HEK293 (cell line): ENCODE measurements at regions not wholly inside any gene's neighbourhood (a gene's known extent, or its start where the extent isn't known, plus 50 kb on each side); places are given as distances from the start of the nearest gene placed in this dataset.

Experiments
- CTCF ChIA-PET: fragments of 350-600 bp; formaldehyde crosslinking; extraction: SDS; loops from one replicate; lab custom pipeline; 2021; ENCODE audit warnings: antibody characterized with exemption; lab: Yijun Ruan, JAX
- POLR2A ChIA-PET: fragments of 300-600 bp; formaldehyde crosslinking; extraction: SDS; loops from one replicate; lab custom pipeline; 2020; ENCODE audit warnings: antibody characterized with exemption, inconsistent platforms; lab: Yijun Ruan, JAX
- H3K27ac ChIP-seq: fragments of 200-500 bp; sonication (Bioruptor generic); 2 replicates; pipeline ENCODE4 v1.5.1; 2014; ENCODE audit warnings: low read depth, low read length, control low read depth, inconsistent platforms; ENCODE audit errors: extremely low read depth
- H3K36me3 ChIP-seq, 2 experiments: fragments of 200-500 bp in 1 of 2; sonication (Bioruptor generic) in 1 of 2; 1 replicate in 1 of 2; 2 replicates in 1 of 2; pipeline ENCODE4 v1.5.1; 2014 to 2017; ENCODE audit warnings: inconsistent platforms in 2 of 2, low read length in 2 of 2; ENCODE audit not compliant: control insufficient read depth in 2 of 2, insufficient read depth in 1 of 2
- H3K4me1 ChIP-seq: fragments of 200-500 bp; sonication (Bioruptor generic); 2 replicates; pipeline ENCODE4 v1.5.1; 2014; ENCODE audit warnings: mild to moderate bottlenecking, low read length, inconsistent platforms; ENCODE audit not compliant: control insufficient read depth, insufficient read depth
- H3K4me3 ChIP-seq: 2 replicates; pipeline ENCODE4 v1.5.1; 2011; ENCODE audit warnings: low read depth, mild to moderate bottlenecking, control low read depth, low read length, moderate library complexity
- H3K9me3 ChIP-seq: fragments of 200-500 bp; sonication (Bioruptor generic); 2 replicates; pipeline ENCODE4 v1.5.1; 2014; ENCODE audit warnings: low read depth, low read length, inconsistent platforms; ENCODE audit not compliant: control insufficient read depth, insufficient read depth
- KLF9 ChIP-seq: fragments of 450-650 bp; formaldehyde crosslinking; IDR thresholded peaks from 2 replicates; pipeline ENCODE4 v1.5.1; 2016; ENCODE audit warnings: missing biosample characterization, missing genetic modification characterization, low read depth
- PRDM1 ChIP-seq: fragments of 450-650 bp; formaldehyde crosslinking; IDR thresholded peaks from 2 replicates; pipeline ENCODE4; 2016; ENCODE audit warnings: missing biosample characterization, missing genetic modification characterization
- SP7 ChIP-seq: fragments of 450-650 bp; formaldehyde crosslinking; IDR thresholded peaks from 2 replicates; pipeline ENCODE4 v1.5.1; 2016; ENCODE audit warnings: missing biosample characterization, missing genetic modification characterization
- ZBTB17 ChIP-seq: fragments of 450-650 bp; formaldehyde crosslinking; IDR thresholded peaks from 2 replicates; pipeline ENCODE4 v1.5.1; 2016; ENCODE audit warnings: missing biosample characterization, missing genetic modification characterization
- ZNF140 ChIP-seq: fragments of 450-650 bp; formaldehyde crosslinking; IDR thresholded peaks from 2 replicates; pipeline ENCODE4 v1.5.1; 2016; ENCODE audit warnings: missing biosample characterization, missing genetic modification characterization
- ZNF174 ChIP-seq: fragments of 450-650 bp; formaldehyde crosslinking; IDR thresholded peaks from 2 replicates; pipeline ENCODE4 v1.5.0; 2017; ENCODE audit warnings: missing biosample characterization, mild to moderate bottlenecking, missing genetic modification characterization
- ZNF239 ChIP-seq: fragments of 450-650 bp; formaldehyde crosslinking; IDR thresholded peaks from 2 replicates; pipeline ENCODE4 v1.5.1; 2016; ENCODE audit warnings: missing biosample characterization, missing genetic modification characterization
- ZNF266 ChIP-seq: fragments of 450-650 bp; formaldehyde crosslinking; IDR thresholded peaks from 2 replicates; pipeline ENCODE4 v1.5.1; 2016; ENCODE audit warnings: missing biosample characterization, missing genetic modification characterization, low read depth
- ZNF324 ChIP-seq: fragments of 450-650 bp; formaldehyde crosslinking; IDR thresholded peaks from 2 replicates; pipeline ENCODE4 v1.5.1; 2016; ENCODE audit warnings: missing biosample characterization, missing genetic modification characterization
- ZNF350 ChIP-seq: fragments of 450-650 bp; formaldehyde crosslinking; IDR thresholded peaks from 2 replicates; pipeline ENCODE4 v1.5.0; 2017; ENCODE audit warnings: missing biosample characterization, mild to moderate bottlenecking, missing genetic modification characterization
- ZNF391 ChIP-seq: fragments of 450-650 bp; formaldehyde crosslinking; IDR thresholded peaks from 2 replicates; pipeline ENCODE4 v1.5.1; 2016; ENCODE audit warnings: low read depth, missing biosample characterization, missing genetic modification characterization, borderline replicate concordance
- ZNF544 ChIP-seq: fragments of 450-650 bp; formaldehyde crosslinking; IDR thresholded peaks from 2 replicates; pipeline ENCODE4 v1.5.0; 2017; ENCODE audit warnings: missing biosample characterization, missing genetic modification characterization
- ZNF585B ChIP-seq: fragments of 450-650 bp; formaldehyde crosslinking; IDR thresholded peaks from 2 replicates; pipeline ENCODE4 v1.5.1; 2016; ENCODE audit warnings: missing biosample characterization, missing genetic modification characterization
- ZNF596 ChIP-seq: fragments of 450-650 bp; IDR thresholded peaks from 2 replicates; pipeline ENCODE4 v1.5.0; 2018; ENCODE audit warnings: missing biosample characterization, mild to moderate bottlenecking, missing genetic modification characterization, moderate library complexity
- ZNF654 ChIP-seq: fragments of 450-650 bp; formaldehyde crosslinking; IDR thresholded peaks from 2 replicates; pipeline ENCODE4 v1.5.1; 2016; ENCODE audit warnings: low read depth, missing biosample characterization, missing genetic modification characterization
- ZNF707 ChIP-seq: fragments of 450-650 bp; formaldehyde crosslinking; IDR thresholded peaks from 2 replicates; pipeline ENCODE4 v1.5.1; 2016; ENCODE audit warnings: missing biosample characterization, missing genetic modification characterization
- ZNF76 ChIP-seq: fragments of 450-650 bp; formaldehyde crosslinking; IDR thresholded peaks from 2 replicates; pipeline ENCODE4; 2016; ENCODE audit warnings: low read depth, missing biosample characterization, missing genetic modification characterization, borderline replicate concordance
- ZNF768 ChIP-seq: fragments of 450-650 bp; formaldehyde crosslinking; IDR thresholded peaks from 2 replicates; pipeline ENCODE4 v1.5.1; 2018; ENCODE audit warnings: missing biosample characterization, mild to moderate bottlenecking, missing genetic modification characterization
- ZNF830 ChIP-seq: fragments of 450-650 bp; IDR thresholded peaks from 2 replicates; pipeline ENCODE4 v1.5.0; 2018; ENCODE audit warnings: missing biosample characterization, missing genetic modification characterization, low read depth, mild to moderate bottlenecking, moderate library complexity
- TF ChIP-seq, protein P1 (sequence below): fragments of 450-650 bp; formaldehyde crosslinking; IDR thresholded peaks from 2 replicates; pipeline ENCODE4 v1.5.1; 2017; ENCODE audit warnings: missing biosample characterization, missing genetic modification characterization
- TF ChIP-seq, protein P2 (sequence below): IDR thresholded peaks from 2 replicates; pipeline ENCODE4 v1.6.1; 2011; ENCODE audit warnings: mild to moderate bottlenecking, low read depth, low read length, borderline replicate concordance
- TF ChIP-seq, protein P3 (sequence below): fragments of 450-650 bp; formaldehyde crosslinking; IDR thresholded peaks from 2 replicates; pipeline ENCODE4 v1.5.1; 2017; ENCODE audit warnings: missing biosample characterization, missing genetic modification characterization
- TF ChIP-seq, protein P4 (sequence below): fragments of 450-650 bp; formaldehyde crosslinking; IDR thresholded peaks from 2 replicates; pipeline ENCODE4 v1.5.1; 2016; ENCODE audit warnings: missing biosample characterization, missing genetic modification characterization

DNA sequence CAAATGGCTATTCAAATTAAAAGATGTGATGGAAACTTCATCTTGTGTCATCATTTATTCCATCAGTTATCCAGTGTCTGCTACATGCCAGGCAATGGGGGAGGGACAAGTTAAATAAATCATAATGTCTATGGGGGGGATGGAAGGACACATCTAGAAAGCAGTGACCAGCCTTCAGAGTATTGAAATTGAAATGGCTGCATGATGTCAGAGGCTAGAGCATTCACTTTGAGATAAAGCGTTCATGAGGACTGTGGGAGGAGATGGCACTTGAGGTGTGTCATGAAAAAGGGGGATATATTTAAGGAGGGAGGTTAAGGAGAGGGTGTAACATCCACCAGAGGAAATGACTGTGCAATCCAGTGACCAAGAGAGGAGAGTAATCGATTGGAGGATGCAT, 50.6 kb downstream of the SLIT2 start:
- no peak overlapping the region for H3K4me3 ChIP-seq
- H3K4me1 ChIP-seq: peaks cover 4% of the 10 kb centered on the region
- peaks cover 0 to 21% of the 10 kb centered on the region in 2 experiments; a peak in 1 of 3 replicates for H3K36me3 ChIP-seq
- POLR2A ChIA-PET: no interaction called here
- CTCF ChIA-PET: no interaction called here
- TF ChIP-seq ZNF239 (tag by site-specific recombination): no peak
- no peak for TF ChIP-seq ZNF768 (tag by site-specific recombination)
- no peak for TF ChIP-seq ZNF707 (tag by site-specific recombination)
- TF ChIP-seq ZNF266 (tag by site-specific recombination): no peak
- TF ChIP-seq ZBTB17 (tag by site-specific recombination): peak; percentile 51
- TF ChIP-seq ZNF174: no peak
- TF ChIP-seq, protein P1, sequence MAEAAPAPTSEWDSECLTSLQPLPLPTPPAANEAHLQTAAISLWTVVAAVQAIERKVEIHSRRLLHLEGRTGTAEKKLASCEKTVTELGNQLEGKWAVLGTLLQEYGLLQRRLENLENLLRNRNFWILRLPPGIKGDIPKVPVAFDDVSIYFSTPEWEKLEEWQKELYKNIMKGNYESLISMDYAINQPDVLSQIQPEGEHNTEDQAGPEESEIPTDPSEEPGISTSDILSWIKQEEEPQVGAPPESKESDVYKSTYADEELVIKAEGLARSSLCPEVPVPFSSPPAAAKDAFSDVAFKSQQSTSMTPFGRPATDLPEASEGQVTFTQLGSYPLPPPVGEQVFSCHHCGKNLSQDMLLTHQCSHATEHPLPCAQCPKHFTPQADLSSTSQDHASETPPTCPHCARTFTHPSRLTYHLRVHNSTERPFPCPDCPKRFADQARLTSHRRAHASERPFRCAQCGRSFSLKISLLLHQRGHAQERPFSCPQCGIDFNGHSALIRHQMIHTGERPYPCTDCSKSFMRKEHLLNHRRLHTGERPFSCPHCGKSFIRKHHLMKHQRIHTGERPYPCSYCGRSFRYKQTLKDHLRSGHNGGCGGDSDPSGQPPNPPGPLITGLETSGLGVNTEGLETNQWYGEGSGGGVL: 0 out of 2 replicates have a peak, but pooled peaks have one; percentile 24
- no peak overlapping the region for H3K27ac ChIP-seq
- no peaks in the 10 kb centered on the region for H3K9me3 ChIP-seq

DNA sequence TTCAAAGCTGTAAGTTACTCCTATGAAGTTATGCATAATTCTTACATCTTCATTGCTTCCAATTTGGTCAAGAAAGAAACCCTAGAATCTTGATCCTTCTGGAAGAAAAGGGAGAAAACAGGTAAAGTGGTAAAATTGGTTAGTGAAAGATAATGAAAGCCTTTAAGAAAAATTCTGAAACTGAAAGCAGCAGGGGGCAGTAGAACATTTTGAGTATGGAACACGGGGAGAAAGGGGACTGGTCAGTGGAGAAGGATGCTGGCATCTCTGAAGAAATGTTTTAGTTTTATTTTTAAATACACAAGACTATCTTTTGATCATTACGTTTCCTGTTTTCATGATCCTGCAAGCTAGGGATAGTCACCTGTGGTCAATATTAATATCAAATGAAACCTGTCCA, 54.3 kb downstream of the SLIT2 start:
- ChIA-PET CTCF (interaction anchor here (0.6 to 1.5 kb wide), 7 partner anchors 10 to 110 kb away, joined by 3 to 4 read pairs (median 3); no protein-coding TSS in a partner anchor), POLR2A (no interaction called here)
- Histone ChIP-seq H3K27ac (no peak overlapping the region), H3K4me1 (peaks cover 4% of the 10 kb centered on the region), H3K36me3 (peaks cover 0 to 36% of the 10 kb centered on the region in 2 experiments; a peak in 1 of 3 replicates), H3K4me3 (no peak overlapping the region), H3K9me3 (no peaks in the 10 kb centered on the region)
- peak; percentile 67 for TF ChIP-seq PRDM1 (tag by site-specific recombination)
- TF ChIP-seq, protein P2, sequence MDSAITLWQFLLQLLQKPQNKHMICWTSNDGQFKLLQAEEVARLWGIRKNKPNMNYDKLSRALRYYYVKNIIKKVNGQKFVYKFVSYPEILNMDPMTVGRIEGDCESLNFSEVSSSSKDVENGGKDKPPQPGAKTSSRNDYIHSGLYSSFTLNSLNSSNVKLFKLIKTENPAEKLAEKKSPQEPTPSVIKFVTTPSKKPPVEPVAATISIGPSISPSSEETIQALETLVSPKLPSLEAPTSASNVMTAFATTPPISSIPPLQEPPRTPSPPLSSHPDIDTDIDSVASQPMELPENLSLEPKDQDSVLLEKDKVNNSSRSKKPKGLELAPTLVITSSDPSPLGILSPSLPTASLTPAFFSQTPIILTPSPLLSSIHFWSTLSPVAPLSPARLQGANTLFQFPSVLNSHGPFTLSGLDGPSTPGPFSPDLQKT: no peak
- peak; percentile 23 for TF ChIP-seq ZNF654

DNA sequence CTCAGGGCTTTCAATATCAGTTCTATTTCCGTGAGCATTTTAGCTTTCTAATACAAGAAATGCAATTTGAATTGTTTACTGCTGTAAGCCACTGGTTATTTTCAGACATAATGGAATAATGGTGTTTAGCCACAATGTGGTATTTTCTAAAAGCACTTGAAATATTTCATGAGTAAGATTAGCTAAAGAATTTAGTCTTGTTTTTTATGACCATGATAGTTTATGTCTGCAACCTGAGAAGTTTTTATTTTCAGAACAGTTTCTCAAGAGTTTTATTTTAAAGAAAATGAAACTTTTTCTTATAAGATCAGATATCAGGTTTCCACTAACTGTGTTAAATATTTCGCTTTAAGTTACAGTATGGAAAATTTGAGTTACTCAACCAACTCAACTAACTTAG, 60.2 kb downstream of the SLIT2 start:
- H3K9me3 ChIP-seq: no peaks in the 10 kb centered on the region
- H3K4me3 ChIP-seq: no peak overlapping the region
- H3K27ac ChIP-seq: no peak overlapping the region
- H3K4me1 ChIP-seq: 0 out of 2 replicates have a peak, but pooled peaks cover 2% of the 10 kb centered on the region
- POLR2A ChIA-PET: interaction anchor here (0.6 kb wide), 1 partner anchor 60 kb away, joined by 3 read pairs; the partner anchor contains the start of gene SLIT2
- CTCF ChIA-PET: interaction anchor here (0.6 to 0.7 kb wide), 2 partner anchors 9 to 809 kb away, joined by 3 to 4 read pairs; no protein-coding TSS in a partner anchor
- peaks cover 0 to 23% of the 10 kb centered on the region in 2 experiments; a peak in 1 of 3 replicates for H3K36me3 ChIP-seq
- TF ChIP-seq ZNF350 (tag by site-specific recombination) (no peak), ZNF830 (tag by site-specific recombination) (no peak), ZNF544 (tag by site-specific recombination) (no peak), KLF9 (tag by site-specific recombination) (no peak), ZNF596 (tag by site-specific recombination) (no peak), ZNF585B (tag by site-specific recombination) (no peak), ZNF391 (tag by site-specific recombination) (no peak), SP7 (no peak), ZNF140 (no peak), ZNF324 (tag by site-specific recombination) (no peak), ZNF76 (no peak)
- TF ChIP-seq, protein P3, sequence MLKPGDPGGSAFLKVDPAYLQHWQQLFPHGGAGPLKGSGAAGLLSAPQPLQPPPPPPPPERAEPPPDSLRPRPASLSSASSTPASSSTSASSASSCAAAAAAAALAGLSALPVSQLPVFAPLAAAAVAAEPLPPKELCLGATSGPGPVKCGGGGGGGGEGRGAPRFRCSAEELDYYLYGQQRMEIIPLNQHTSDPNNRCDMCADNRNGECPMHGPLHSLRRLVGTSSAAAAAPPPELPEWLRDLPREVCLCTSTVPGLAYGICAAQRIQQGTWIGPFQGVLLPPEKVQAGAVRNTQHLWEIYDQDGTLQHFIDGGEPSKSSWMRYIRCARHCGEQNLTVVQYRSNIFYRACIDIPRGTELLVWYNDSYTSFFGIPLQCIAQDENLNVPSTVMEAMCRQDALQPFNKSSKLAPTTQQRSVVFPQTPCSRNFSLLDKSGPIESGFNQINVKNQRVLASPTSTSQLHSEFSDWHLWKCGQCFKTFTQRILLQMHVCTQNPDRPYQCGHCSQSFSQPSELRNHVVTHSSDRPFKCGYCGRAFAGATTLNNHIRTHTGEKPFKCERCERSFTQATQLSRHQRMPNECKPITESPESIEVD (tag by site-specific recombination): peak; percentile 75
- TF ChIP-seq, protein P4, sequence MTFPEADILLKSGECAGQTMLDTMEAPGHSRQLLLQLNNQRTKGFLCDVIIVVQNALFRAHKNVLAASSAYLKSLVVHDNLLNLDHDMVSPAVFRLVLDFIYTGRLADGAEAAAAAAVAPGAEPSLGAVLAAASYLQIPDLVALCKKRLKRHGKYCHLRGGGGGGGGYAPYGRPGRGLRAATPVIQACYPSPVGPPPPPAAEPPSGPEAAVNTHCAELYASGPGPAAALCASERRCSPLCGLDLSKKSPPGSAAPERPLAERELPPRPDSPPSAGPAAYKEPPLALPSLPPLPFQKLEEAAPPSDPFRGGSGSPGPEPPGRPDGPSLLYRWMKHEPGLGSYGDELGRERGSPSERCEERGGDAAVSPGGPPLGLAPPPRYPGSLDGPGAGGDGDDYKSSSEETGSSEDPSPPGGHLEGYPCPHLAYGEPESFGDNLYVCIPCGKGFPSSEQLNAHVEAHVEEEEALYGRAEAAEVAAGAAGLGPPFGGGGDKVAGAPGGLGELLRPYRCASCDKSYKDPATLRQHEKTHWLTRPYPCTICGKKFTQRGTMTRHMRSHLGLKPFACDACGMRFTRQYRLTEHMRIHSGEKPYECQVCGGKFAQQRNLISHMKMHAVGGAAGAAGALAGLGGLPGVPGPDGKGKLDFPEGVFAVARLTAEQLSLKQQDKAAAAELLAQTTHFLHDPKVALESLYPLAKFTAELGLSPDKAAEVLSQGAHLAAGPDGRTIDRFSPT: peak; percentile 45; the same call in 1 of the 2 replicates
